ENCODE measurements at regions not wholly inside any gene's neighbourhood (a gene's known extent, or its start where the extent isn't known, plus 50 kb on each side); places are given as distances from the start of the nearest gene placed in this dataset.

- no peak overlapping the region for H3K4me3 ChIP-seq (ENCODE audit: low read depth, low read length)
- no peak for DNase-seq (ENCODE audit: low read depth)
- TF ChIP-seq, protein P1, sequence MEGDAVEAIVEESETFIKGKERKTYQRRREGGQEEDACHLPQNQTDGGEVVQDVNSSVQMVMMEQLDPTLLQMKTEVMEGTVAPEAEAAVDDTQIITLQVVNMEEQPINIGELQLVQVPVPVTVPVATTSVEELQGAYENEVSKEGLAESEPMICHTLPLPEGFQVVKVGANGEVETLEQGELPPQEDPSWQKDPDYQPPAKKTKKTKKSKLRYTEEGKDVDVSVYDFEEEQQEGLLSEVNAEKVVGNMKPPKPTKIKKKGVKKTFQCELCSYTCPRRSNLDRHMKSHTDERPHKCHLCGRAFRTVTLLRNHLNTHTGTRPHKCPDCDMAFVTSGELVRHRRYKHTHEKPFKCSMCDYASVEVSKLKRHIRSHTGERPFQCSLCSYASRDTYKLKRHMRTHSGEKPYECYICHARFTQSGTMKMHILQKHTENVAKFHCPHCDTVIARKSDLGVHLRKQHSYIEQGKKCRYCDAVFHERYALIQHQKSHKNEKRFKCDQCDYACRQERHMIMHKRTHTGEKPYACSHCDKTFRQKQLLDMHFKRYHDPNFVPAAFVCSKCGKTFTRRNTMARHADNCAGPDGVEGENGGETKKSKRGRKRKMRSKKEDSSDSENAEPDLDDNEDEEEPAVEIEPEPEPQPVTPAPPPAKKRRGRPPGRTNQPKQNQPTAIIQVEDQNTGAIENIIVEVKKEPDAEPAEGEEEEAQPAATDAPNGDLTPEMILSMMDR (conservative IDR thresholded peaks at IDR 0.05; ENCODE audit: low read depth, low read length), result no peak
Measured at GRCh38 chr18:77590943-77591515, 341.4 kb downstream of the GALR1 start.

GRCh38 chr18:77597726-77598125 lies 348.1 kb downstream of the GALR1 start:
- TF ChIP-seq, protein P1 (conservative IDR thresholded peaks at IDR 0.05; ENCODE audit: low read depth, low read length), result no peak
- peak; percentile 15 for DNase-seq (ENCODE audit: low read depth)
- H3K4me3 ChIP-seq (ENCODE audit: low read depth, low read length), result no peak overlapping the region

GRCh38 chr18:77600674-77601073 lies 351.0 kb downstream of the GALR1 start:
- TF ChIP-seq, protein P1 (conservative IDR thresholded peaks at IDR 0.05; ENCODE audit: low read depth, low read length), result no peak
- no peak overlapping the region for H3K4me3 ChIP-seq (ENCODE audit: low read depth, low read length)
- no peak for DNase-seq (ENCODE audit: low read depth)

DNA sequence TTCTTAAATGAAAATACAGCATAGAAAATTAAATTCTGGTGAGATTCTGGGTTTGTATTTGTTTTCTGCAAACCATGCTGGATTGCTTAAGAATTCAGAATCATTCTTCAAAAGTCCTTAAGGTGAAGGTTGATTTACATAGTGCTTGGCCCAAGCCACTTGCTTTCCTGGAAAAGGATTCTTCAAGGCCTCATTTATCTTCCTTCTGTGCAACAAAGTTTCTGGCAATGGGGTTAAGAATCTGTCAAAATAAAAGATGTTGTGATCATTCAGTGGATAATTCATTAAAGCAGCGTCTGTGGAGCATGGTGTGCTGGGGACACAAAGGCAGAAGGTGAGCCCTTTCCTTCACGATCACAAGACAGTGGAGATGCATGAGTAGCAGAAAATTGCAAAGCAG lies 351.9 kb downstream of the GALR1 start:
- DNase-seq (ENCODE audit: low read depth), result no peak
- TF ChIP-seq, protein P1 (conservative IDR thresholded peaks at IDR 0.05; ENCODE audit: low read depth, low read length), result no peak
- no peak overlapping the region for H3K4me3 ChIP-seq (ENCODE audit: low read depth, low read length)

DNA sequence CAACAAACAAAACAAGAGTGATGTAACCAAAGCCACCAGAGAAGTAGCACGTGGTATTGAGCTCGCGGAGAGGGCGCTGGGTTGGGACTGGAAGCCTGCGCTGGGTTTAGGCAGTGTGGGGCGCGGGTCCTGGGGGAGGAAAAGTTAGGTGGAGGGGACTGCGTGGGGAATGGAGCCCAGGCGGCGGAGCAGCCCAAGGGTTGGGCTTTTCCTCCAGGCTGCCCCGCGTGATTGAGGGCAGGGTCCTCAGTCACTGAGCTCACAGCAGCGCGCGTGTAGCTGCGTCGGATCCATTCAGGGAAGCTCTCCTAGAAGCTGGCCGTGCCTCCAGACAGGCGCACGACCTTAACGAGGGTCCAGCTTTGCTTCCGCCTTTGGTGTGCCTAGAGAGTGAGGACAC lies 357.4 kb downstream of the GALR1 start:
- no peak overlapping the region for H3K4me3 ChIP-seq (ENCODE audit: low read depth, low read length)
- DNase-seq (ENCODE audit: low read depth), result no peak
- TF ChIP-seq, protein P1 (conservative IDR thresholded peaks at IDR 0.05; ENCODE audit: low read depth, low read length), result no peak

- no peak for DNase-seq (ENCODE audit: low read depth)
- TF ChIP-seq, protein P1 (conservative IDR thresholded peaks at IDR 0.05; ENCODE audit: low read depth, low read length), result no peak
- no peak overlapping the region for H3K4me3 ChIP-seq (ENCODE audit: low read depth, low read length)
Measured at GRCh38 chr18:77608807-77609206, 359.2 kb downstream of the GALR1 start.

DNA sequence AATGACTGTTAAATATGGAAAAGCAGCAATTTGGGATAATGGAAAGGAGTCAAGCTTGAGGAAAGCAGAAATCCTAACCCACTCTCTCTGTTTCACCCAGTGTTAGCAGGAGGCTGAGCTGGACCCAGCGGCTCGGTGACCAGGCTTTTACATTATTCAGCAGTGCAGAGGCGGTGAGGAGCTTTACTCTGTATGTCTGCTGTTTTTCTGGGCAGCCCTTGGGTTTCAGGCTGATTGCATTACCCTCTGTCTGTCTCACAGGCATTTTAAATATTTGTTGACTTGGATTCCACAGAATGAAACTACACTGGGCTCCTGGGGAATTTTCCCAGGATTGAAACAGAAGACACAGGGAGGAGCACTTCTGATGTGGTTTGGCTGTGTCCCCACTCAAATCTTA lies 368.0 kb downstream of the GALR1 start:
- no peak overlapping the region for H3K4me3 ChIP-seq (ENCODE audit: low read depth, low read length)
- peak; percentile 31 for DNase-seq (ENCODE audit: low read depth)
- TF ChIP-seq, protein P1 (conservative IDR thresholded peaks at IDR 0.05; ENCODE audit: low read depth, low read length), result no peak
